ENCODE measurements at regions not wholly inside any gene's neighbourhood (a gene's known extent, or its start where the extent isn't known, plus 50 kb on each side); places are given as distances from the start of the nearest gene placed in this dataset.

DNA sequence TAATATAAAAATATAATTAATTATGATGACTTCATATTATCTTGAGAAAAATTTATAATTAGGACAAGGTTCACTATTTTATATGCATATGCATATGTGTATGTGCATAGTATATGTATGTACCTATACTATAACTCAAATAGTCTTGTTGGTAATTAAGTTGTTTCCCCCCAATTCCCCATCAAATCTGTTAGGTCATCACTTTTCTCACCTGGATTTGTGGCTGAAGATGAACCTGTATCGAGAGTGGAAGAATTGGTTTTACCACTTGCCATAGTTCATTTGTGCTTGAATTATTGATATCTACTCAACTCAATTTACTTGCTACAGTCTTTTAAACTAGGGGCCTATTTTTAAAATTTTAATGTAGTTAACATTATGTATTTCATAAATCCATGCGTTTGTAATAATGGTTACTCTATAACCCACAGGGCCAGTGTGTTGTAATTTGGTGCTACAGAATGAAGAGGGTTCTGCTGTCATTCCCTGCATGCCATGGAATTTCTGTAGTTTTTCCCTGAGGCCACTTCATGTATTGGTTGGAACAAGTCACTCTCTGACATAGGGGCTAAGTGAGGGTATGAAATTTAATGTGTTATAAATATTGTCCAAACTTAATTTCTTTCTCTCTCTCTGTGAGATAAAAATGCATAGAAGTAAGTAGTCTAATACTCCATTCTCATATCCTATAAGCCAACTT lies 74.9 kb downstream of the TAF11L14 start:
- TF ChIP-seq EZH2phosphoT487 (IDR thresholded peaks at IDR 0.05; ENCODE audit: insufficient read depth, low read depth) (no peak), EZH2 (IDR thresholded peaks at IDR 0.05; ENCODE audit: insufficient read depth, poor library complexity, severe bottlenecking) (no peak)
